Esophagus squamous epithelium (tissue), 5 donors: ENCODE measurements at regions not wholly inside any gene's neighbourhood (a gene's known extent, or its start where the extent isn't known, plus 50 kb on each side); places are given as distances from the start of the nearest gene placed in this dataset.

Experiments used
- DNase-seq: peaks from one replicate; lab custom pipeline; 2025; lab: John Stamatoyannopoulos, UW
- H3K27ac ChIP-seq, 4 donors: fragments of 200-600 bp; sonication (generic); one replicate each; pipeline ENCODE4 v1.5.1; 2016 to 2019; ENCODE audit warnings: mild to moderate bottlenecking in 1 of 4
- H3K27me3 ChIP-seq, 4 donors: fragments of 200-600 bp; sonication (generic); 1 replicate in 3 of 4; 2 replicates in 1 of 4; pipeline versions ENCODE4 v1.5.1 to v1.6.0; 2017 to 2021; ENCODE audit warnings: antibody characterized with exemption in 1 of 4
- H3K36me3 ChIP-seq, 3 donors: fragments of 200-600 bp; sonication (generic); one replicate each; pipeline ENCODE4 v1.5.1; 2016 to 2019
- H3K4me1 ChIP-seq, 3 donors: fragments of 200-600 bp; sonication (generic); one replicate each; pipeline ENCODE4 v1.5.1; 2017 to 2019
- H3K4me3 ChIP-seq, 4 donors: fragments of 200-600 bp; sonication (generic); 1 replicate in 3 of 4; 2 replicates in 1 of 4; pipeline ENCODE4 v1.5.1; 2016 to 2019; ENCODE audit warnings: mild to moderate bottlenecking in 2 of 4, moderate library complexity in 1 of 4
- H3K9me3 ChIP-seq, 3 donors: fragments of 200-600 bp; sonication (generic); one replicate each; pipeline ENCODE4 v1.5.1; 2016 to 2019
- POLR2A ChIP-seq, 4 donors: fragments of 450-650 bp; IDR thresholded peaks; one replicate each; pipeline ENCODE4 v1.6.1; 2017; ENCODE audit warnings: antibody characterized with exemption in 4 of 4, mild to moderate bottlenecking in 4 of 4, moderate library complexity in 3 of 4
- WGBS, 2 donors: methylation state at CpG; one replicate each; pipeline ENCODE4 v1.1.5; 2018; 5-methylcytosine and 5-hydroxymethylcytosine counted together
- intact Hi-C: fragments of 100-400 bp; cut with DNase I; formaldehyde crosslinking; loops from one replicate; pipeline ENCODE4 v1.15.0; 2022
- TF ChIP-seq, protein P1 (sequence below), 6 experiments: fragments of 450-650 bp in 4 of 6; fragments of 200-600 bp in 2 of 6; sonication (generic) in 2 of 6; IDR thresholded peaks; one replicate each; pipeline ENCODE4 v1.5.1; 2016 to 2019; ENCODE audit warnings: antibody characterized with exemption in 6 of 6, mild to moderate bottlenecking in 4 of 6, moderate library complexity in 4 of 6
- donor health status: DM: yes; HTN: yes; CAD: no.

DNA sequence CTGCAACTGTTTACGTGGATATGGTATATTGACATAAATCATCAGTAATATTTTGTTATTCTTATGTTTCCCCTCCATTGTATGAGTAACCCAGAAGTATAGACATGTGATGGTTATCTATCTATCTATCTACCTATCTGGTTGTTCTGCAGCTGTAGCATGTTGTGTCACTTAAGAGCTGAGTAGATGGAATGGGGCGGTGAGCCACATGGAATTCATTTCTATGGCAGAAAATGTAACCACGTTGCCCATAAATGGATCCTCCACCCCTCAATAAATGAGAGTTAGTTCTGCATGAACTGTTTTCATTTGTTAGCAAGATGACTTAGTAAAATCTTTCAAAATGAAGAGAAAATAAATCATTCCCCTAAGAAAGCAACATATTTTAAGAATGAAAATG is 553.2 kb downstream of the MAT2B start:
- no peak overlapping the region for H3K27ac ChIP-seq
- TF ChIP-seq POLR2A (IDR thresholded peaks at IDR 0.05), result no peak
- TF ChIP-seq, protein P1, sequence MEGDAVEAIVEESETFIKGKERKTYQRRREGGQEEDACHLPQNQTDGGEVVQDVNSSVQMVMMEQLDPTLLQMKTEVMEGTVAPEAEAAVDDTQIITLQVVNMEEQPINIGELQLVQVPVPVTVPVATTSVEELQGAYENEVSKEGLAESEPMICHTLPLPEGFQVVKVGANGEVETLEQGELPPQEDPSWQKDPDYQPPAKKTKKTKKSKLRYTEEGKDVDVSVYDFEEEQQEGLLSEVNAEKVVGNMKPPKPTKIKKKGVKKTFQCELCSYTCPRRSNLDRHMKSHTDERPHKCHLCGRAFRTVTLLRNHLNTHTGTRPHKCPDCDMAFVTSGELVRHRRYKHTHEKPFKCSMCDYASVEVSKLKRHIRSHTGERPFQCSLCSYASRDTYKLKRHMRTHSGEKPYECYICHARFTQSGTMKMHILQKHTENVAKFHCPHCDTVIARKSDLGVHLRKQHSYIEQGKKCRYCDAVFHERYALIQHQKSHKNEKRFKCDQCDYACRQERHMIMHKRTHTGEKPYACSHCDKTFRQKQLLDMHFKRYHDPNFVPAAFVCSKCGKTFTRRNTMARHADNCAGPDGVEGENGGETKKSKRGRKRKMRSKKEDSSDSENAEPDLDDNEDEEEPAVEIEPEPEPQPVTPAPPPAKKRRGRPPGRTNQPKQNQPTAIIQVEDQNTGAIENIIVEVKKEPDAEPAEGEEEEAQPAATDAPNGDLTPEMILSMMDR (IDR thresholded peaks at IDR 0.05), result no peak
- H3K36me3 ChIP-seq, result no peaks in the 10 kb centered on the region
- no peak overlapping the region for H3K4me3 ChIP-seq
- WGBS, 2 donors, result 71% methylated on average over 3 of the region's 3 CpGs
- no peaks in the 10 kb centered on the region for H3K9me3 ChIP-seq
- no peaks in the 10 kb centered on the region for H3K4me1 ChIP-seq
- no peak for DNase-seq
- no peaks in the 10 kb centered on the region for H3K27me3 ChIP-seq
- intact Hi-C loops, result no loop called here

DNA sequence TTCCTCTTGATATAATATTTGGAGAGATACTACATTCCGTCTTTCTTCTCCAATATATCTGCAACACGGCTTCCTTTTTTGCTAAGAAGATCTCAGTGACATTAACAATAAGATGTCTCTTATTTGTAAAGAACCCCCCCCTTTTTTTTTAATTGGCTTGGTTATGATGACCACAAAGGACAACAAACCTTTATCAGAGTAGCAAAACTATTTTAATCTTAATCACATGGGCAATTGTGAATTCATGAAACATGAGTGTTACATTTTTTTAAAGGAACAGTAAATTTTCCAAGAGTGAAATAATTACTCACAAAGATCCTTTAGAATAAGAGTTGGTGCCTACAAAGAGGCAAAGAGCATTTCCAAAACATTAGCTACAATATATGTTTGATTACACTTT is 554.1 kb downstream of the MAT2B start:
- H3K4me3 ChIP-seq, result no peak overlapping the region
- no peaks in the 10 kb centered on the region for H3K9me3 ChIP-seq
- H3K36me3 ChIP-seq, result no peaks in the 10 kb centered on the region
- TF ChIP-seq POLR2A (IDR thresholded peaks at IDR 0.05), result no peak
- TF ChIP-seq, protein P1 (IDR thresholded peaks at IDR 0.05), result no peak
- H3K4me1 ChIP-seq, result no peaks in the 10 kb centered on the region
- intact Hi-C loops, result no loop called here
- WGBS, 2 donors, result 77 to 80% methylated on average over 2 of the region's 2 CpGs
- DNase-seq, result no peak
- H3K27me3 ChIP-seq, result no peaks in the 10 kb centered on the region
- no peak overlapping the region for H3K27ac ChIP-seq

DNA sequence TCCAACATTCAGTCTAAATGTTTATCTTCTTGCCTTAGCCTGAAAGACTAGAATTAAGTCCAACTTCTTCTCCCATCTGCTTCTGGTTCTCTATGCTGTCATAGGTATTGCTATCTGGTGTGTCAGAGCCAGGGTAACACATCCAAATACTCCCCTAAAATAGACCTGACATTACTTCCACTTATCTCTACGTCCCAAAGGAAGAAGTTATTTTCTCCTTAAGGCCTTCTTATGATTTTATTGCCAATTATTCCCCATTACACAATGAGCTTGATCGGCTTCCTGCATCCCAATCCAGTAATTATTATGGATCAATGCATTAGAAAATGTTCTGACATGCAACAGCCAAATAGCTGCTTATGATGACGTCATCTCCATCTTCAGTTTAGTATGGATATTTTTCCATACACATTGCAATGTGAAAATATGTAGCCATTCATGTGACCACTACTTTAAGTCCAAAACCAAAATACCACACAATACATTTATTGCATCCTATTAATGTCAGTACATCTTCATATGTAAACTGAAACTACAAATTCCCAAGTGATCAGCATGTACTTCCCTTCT is 555.5 kb downstream of the MAT2B start:
- Histone ChIP-seq H3K4me1 (no peaks in the 10 kb centered on the region), H3K27ac (no peak overlapping the region), H3K4me3 (no peak overlapping the region), H3K36me3 (no peaks in the 10 kb centered on the region), H3K9me3 (no peaks in the 10 kb centered on the region), H3K27me3 (no peaks in the 10 kb centered on the region)
- 31 to 39% methylated on average over 3 of the region's 3 CpGs for WGBS, 2 donors
- TF ChIP-seq, protein P1 (IDR thresholded peaks at IDR 0.05), result no peak
- no peak for TF ChIP-seq POLR2A (IDR thresholded peaks at IDR 0.05)
- DNase-seq, result no peak
- intact Hi-C loops, result no loop called here

DNA sequence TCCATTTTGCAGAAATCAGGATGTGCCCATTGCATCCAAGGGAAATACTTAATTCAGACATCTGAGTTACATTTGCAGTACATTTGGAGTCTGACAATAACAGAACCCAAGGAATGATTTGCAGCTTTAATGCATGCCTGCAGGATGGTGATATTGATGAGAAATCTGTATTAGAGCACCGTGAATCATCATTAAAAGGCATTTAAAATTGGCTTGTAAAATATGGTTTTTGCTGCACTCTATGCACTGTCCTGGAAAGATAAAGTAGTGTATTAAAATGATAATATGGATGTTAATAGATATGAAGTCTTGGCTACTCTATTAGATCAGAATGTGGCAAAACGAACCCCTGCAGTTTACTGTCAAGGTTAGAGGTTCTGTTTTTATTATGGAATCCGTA is 556.9 kb downstream of the MAT2B start:
- DNase-seq, result no peak
- Histone ChIP-seq H3K4me1 (no peaks in the 10 kb centered on the region), H3K9me3 (no peaks in the 10 kb centered on the region), H3K4me3 (no peak overlapping the region), H3K27ac (no peak overlapping the region), H3K36me3 (no peaks in the 10 kb centered on the region), H3K27me3 (no peaks in the 10 kb centered on the region)
- intact Hi-C loops, result no loop called here
- TF ChIP-seq, protein P1 (IDR thresholded peaks at IDR 0.05), result no peak
- no peak for TF ChIP-seq POLR2A (IDR thresholded peaks at IDR 0.05)
- WGBS, 2 donors, result 35 to 57% methylated on average over 3 of the region's 3 CpGs

DNA sequence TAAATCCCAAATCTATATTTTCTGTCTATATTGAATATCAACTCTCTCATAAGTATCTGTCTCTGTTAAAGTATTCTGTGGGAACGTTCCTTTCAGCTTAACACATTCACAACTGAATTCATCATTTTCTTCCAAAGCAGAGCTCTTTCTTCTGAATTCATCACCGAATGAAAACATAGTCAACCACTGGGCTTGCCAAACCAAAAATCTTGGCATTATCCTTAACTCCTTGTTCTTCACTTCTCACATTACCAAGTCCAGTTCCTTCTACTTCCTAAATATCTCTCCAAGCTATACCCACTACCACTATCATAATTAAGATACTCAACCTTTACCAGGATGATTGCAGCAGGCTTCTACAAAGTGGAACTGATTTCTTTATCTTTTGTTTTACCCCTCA is 559.8 kb downstream of the MAT2B start:
- DNase-seq, result no peak
- 61 to 73% methylated on average over 2 of the region's 2 CpGs for WGBS, 2 donors
- Histone ChIP-seq H3K27me3 (no peaks in the 10 kb centered on the region), H3K36me3 (no peaks in the 10 kb centered on the region), H3K4me1 (no peaks in the 10 kb centered on the region), H3K4me3 (no peak overlapping the region), H3K27ac (no peak overlapping the region), H3K9me3 (no peaks in the 10 kb centered on the region)
- TF ChIP-seq, protein P1 (IDR thresholded peaks at IDR 0.05), result no peak
- TF ChIP-seq POLR2A (IDR thresholded peaks at IDR 0.05), result no peak
- intact Hi-C loops, result no loop called here
